Limb (tissue), 2 donors: ENCODE measurements at regions not wholly inside any gene's neighbourhood (a gene's known extent, or its start where the extent isn't known, plus 50 kb on each side); places are given as distances from the start of the nearest gene placed in this dataset.
"Not testable (repeated sequence)": the region's sequence is repeated elsewhere in the genome, so short reads cannot be mapped to it uniquely, and the experiment has no call there.

Experiments
- DNase-seq, 2 donors: peaks; one replicate each; pipeline ENCODE4 v3.0.0-alpha.2; 2016; ENCODE audit errors: extremely low spot score in 2 of 2

GRCh38 chr14:105886791-105887191 lies 360.4 kb downstream of the TMEM121 start:
- peak in 1 of 2 donors; percentile 8 for DNase-seq

- no peak for DNase-seq
Observed at GRCh38 chr14:105887692-105888091, 361.3 kb downstream of the TMEM121 start.

DNA sequence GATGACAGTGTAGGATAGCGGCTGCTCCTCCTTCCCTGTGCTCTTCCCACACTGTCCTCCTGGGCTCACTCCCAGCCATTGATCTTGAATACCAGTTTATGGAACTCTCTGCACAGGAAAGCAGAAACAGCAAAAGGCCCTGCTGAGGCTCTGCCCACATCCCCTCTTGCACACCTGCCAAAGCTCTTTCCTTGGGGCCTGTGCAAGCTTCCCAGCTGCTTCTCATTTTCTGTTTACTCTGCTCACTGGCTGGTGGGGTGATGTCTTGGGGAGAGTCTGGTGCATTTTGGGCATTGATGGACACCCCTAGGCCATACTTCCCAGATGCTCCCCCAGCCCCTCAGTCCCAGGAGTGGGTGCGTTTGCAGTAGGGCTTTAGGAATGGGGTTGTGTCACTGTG lies 361.8 kb downstream of the TMEM121 start:
- DNase-seq = peak in 1 of 2 donors; percentile 2

- peak in 1 of 2 donors; percentile 0 for DNase-seq
Observed at GRCh38 chr14:105888784-105889665, 362.6 kb downstream of the TMEM121 start.

- DNase-seq = peak in 1 of 2 donors; percentile 12
Observed at GRCh38 chr14:105889666-105890473, 363.5 kb downstream of the TMEM121 start.

GRCh38 chr14:105890474-105891220 lies 364.3 kb downstream of the TMEM121 start:
- DNase-seq = peak in 1 of 2 donors; percentile 18

GRCh38 chr14:105891221-105891602 lies 364.8 kb downstream of the TMEM121 start:
- peak in 1 of 2 donors; percentile 12 for DNase-seq

DNA sequence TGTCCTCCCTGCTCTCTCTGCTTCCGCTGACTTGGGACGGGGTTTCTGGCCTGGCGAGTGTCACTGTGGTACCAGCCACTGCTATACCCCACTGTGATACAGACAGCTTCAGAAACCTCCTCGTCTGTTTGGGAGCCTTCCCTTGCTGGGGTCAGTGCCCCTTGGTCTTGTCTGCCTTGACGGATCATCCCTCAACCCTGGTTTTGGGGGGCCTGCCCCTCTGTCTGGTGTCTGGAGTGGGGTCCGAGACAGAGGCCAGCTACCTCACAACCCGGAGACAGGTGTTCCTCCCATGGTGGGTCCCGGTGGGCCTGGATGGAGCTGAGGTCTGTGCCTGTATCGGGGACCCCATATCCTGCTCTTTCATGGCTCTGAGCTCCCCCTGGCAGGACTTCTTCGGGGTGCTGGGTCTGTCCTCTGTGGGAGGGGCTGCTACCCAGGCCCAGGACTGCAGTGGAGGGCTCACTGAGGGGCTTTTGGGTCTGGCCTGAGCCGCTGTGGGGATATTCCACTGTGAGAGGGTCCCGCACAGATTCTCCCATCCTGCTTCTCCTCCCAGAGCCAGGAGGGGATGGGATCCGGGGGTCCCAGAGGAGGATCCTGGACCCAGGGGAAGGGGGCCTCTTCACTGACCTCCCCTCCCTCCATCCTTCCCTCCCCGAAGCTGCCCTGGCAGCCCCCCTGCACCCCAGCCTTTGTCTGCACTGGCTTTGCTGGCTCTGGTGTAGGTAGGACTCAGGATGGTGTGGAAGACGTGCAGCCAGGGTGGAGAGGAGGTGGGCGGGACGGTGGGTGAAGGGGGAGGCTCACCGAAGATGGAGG lies 365.5 kb downstream of the TMEM121 start:
- peak in 1 of 2 donors; percentile 21 for DNase-seq

DNA sequence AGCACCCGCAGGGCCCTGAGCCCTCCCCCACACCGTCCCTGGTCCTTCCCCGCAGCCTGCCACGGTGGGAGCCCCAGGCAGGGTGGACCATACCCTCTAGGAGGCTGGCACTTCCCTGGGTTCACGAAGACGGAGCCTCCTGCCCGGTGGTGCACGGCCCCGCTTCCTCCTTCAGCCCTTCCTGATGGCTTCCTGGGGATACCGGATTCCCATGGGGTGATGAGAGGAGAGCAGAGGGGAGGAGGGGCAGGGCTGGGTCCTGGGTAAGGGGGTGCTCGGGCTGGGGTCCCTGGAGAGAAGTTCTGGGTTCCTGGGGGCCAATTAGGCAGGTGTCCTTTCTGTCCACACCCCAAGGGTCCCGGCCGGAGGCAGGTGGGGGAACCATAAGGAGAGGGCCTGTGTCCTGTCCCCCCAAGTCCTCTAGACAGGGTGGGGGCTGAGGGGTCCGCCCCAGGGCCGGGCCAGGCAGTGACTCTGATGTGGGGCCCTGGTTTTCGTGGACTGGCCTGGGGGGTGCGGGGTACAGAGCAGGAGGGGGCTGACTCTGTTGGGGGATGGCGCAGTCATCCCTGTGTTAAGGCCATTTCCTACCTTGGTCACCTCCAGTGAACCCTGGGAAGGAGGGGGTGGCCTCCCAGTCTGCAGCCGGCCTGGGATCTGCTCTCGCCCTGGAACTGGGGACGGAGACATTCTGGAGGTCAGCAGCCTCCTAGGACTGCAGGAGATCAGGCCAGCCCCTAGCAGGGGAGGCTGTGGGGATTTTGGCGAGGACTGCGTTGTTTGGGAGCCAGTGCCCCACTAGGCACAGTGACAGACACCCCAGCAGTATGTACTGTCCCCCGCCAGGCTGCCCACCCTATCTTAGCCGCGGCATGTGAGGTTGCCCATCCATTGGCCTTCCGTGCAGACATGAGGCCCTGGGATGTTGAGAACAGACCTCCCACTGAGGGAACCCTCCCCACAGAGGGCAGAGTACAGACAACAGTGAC lies 366.4 kb downstream of the TMEM121 start:
- DNase-seq = peak in 1 of 2 donors; percentile 7

- DNase-seq = not testable (repeated sequence)
Observed at GRCh38 chr14:105893686-105894085, 367.3 kb downstream of the TMEM121 start.

DNA sequence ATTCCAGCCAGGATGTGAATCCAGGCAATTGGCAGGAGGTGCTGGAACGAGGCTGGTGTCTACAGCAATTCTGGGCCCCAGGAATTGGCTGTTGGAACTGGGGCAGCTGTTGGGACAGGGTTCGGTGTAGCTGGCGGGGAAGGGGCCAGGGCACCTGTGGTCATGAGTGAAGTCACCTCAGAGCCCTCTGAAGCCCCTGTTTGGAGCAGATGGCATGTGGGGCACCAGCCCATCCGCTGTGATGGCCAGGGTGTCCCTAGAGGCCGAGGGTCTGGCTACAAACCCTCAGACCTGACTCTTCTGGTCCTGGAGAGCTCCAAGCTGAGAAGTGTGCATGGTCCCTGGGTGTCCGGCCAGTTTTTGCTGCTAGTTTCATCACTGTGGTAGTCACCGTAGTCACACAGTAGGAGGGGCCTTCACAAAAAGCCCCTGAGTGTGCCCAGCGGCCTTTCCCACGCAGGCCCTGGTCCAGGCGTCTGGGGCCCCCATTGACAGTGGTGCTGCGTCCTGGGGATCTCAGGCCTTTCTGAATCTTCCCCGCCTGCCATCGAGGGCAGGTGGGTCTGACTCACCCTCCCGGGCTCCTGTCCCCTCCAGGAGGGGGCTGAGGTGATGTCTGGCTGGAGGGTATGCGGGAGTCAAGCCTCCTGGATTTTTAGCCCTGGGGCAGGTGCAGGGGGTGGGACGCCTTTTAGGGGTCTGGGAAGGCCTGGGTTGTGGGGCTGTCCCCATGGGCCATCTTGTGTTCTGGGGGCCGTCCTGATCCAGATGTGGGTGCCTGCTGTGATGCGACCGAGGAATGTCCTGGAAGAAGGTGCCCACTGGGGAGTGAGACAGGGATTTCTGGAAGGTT lies 368.0 kb downstream of the TMEM121 start:
- peak in 1 of 2 donors; percentile 9 for DNase-seq

- DNase-seq = peak in 1 of 2 donors; percentile 8
Observed at GRCh38 chr14:105894978-105895881, 368.8 kb downstream of the TMEM121 start.

- peak in 1 of 2 donors; percentile 11 for DNase-seq
Observed at GRCh38 chr14:105896206-105896605, 369.8 kb downstream of the TMEM121 start.

DNA sequence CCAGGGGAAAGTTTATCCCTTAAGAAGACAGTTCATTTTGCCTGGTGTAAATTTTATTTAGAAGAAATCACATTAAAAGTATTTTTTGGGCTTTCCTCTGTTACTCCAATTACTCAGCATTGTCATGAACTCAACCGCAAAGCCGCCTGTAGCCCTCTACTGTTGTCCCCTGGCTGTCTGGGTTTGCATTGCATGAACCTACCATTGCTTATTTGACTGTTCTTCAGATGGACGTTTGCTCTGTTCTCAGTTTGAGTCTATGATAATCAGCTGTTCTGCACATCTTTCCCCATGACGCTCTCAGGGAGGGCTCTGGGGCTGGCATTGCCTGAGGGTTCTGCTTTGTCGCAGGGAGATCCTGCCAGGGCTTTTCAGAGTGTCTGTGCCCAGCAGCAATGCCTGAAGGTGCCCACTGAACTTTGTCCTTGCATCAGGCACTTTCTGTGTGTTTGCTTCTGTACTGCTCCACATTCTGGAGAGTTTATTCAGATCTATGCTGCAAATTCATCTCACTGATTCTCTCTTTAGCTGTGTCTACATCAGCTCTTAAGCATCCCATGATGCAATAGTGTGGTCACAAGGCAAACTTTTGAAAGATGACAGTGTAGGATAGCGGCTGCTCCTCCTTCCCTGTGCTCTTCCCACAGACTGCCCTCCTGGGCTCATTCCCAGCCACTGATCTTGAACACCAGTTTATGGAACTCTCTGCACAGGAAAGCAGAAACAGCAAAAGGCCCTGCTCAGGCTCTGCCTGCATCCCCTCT lies 370.8 kb downstream of the TMEM121 start:
- peak in 1 of 2 donors; percentile 3 for DNase-seq

- DNase-seq = no peak
Observed at GRCh38 chr14:105897725-105898113, 371.3 kb downstream of the TMEM121 start.

DNA sequence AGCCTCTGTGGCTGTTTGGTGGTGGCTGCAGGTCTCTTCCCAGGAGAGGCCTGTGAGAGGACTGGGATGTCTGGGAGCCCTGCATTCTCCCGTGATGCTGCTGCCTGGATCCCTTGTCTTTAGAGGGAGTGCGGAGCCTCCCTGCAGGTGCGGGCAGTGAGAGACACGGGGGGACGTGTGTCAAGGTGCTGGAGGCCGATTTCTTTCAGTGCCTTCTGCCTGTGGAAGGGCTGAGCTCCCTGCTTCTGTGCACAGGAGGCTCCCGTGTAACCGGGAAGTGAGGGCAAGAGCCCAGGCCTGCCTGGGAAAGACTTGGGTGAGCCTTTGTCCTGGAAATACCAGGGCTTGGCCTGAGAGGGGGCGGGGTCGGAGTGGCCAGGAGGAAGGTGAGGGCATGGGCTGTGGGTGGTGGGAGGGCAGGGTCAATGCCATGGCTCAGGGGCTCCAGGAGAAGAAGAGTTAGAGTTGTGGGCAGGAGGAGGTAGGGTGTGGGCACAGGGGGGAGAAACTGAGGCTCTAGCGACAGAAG lies 372.2 kb downstream of the TMEM121 start:
- no peak for DNase-seq
